GM13976 (cell line): ENCODE measurements at regions not wholly inside any gene's neighbourhood (a gene's known extent, or its start where the extent isn't known, plus 50 kb on each side); places are given as distances from the start of the nearest gene placed in this dataset.

Experiments
- DNase-seq: peaks from one replicate; pipeline ENCODE4 v3.0.0; 2012; ENCODE audit warnings: low spot score
- in situ Hi-C: fragments of 300-500 bp; cut with MboI; formaldehyde crosslinking; loops from one replicate; pipeline ENCODE4 v1.12.0; 2022; ENCODE audit warnings: low sequenced_read_pairs, mixed read lengths, inconsistent platforms; ENCODE audit not compliant: unreplicated experiment
- TF ChIP-seq, protein P1 (sequence below): IDR thresholded peaks from 2 replicates; pipeline ENCODE4 v1.5.1; 2012; ENCODE audit warnings: borderline replicate concordance, mild to moderate bottlenecking; ENCODE audit not compliant: insufficient read depth; ENCODE audit errors: extremely low read depth, missing control alignments, control extremely low read depth

DNA sequence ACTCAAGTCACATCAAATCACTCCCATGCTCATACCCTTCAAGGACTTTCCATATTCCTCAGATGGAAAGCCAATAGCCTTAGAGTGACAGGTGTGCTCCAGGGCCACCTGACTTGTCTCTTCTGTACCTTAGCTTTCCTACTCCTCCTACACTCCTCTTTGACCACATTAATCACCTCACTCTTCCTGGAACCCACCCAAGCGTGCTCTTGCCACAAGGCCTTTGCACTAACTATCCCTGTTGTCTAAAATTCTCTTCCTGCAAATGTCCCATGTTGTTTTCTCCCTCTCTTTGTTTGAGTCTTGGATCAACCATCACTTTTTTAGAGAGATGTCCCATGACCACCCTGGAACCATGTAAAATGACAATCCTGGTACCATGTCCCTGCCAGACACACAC lies 244.1 kb downstream of the AASDHPPT start:
- DNase-seq, result no peak
- in situ Hi-C loops, result no loop called here
- TF ChIP-seq, protein P1, sequence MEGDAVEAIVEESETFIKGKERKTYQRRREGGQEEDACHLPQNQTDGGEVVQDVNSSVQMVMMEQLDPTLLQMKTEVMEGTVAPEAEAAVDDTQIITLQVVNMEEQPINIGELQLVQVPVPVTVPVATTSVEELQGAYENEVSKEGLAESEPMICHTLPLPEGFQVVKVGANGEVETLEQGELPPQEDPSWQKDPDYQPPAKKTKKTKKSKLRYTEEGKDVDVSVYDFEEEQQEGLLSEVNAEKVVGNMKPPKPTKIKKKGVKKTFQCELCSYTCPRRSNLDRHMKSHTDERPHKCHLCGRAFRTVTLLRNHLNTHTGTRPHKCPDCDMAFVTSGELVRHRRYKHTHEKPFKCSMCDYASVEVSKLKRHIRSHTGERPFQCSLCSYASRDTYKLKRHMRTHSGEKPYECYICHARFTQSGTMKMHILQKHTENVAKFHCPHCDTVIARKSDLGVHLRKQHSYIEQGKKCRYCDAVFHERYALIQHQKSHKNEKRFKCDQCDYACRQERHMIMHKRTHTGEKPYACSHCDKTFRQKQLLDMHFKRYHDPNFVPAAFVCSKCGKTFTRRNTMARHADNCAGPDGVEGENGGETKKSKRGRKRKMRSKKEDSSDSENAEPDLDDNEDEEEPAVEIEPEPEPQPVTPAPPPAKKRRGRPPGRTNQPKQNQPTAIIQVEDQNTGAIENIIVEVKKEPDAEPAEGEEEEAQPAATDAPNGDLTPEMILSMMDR, result no peak

DNA sequence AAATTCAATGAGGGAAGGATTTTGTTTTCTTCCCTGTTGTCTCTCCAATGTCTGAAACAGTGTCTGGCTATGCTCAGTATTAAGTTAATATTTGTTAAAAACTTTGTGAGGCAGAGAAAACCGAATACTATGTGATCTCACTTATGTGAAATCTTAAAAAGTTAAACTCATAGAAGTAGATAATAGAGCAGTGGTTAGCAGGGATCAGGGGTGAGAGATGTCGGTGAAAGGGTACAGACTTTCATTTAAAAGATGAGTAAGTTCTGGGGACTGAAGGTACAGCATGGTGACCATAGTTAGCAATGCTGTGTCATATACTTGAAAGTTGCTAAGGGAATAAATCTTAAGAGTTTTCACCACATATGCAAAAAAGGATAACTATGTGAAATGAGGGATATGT lies 244.6 kb downstream of the AASDHPPT start:
- TF ChIP-seq, protein P1, result no peak
- DNase-seq, result no peak
- in situ Hi-C loops, result no loop called here

DNA sequence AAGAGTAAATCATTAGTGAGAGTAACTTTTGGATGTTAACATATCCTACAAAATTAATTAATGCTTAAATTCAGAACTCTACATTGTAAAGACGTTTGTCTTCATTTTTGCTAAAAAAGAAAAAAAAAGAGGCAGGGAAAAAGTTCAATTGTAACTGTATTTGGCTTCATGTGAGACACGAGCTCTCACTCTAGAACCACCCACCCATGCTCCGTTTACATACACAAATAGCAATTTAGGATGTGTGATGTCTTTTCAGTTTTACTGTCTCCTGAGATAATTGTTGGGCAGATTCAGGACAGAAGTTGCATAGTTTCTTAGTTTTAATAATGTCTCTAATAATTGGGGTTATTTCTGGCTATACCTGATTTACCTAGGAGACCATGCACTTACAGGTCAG lies 248.6 kb downstream of the AASDHPPT start:
- TF ChIP-seq, protein P1, result no peak
- DNase-seq, result no peak
- in situ Hi-C loops, result no loop called here

DNA sequence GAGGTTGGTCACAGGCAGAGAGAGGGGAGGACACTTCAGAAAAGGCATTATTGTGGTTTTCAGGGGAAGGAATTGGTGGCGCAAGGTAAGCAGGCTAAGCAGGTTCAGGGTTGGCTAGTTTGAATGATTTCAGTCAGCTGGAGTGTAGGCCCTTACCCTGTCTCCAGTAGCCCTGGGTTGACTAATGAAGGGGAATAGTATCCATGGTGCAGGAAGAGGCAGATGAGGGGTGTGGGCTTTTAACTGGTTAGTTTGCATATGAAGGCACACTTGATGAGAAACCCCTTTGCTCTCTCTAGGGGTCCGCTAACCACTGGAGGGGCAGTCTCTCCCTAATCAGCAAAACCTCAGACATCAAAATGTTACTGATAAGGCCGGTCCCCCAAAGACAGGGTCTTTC lies 249.7 kb downstream of the AASDHPPT start:
- in situ Hi-C loops, result no loop called here
- TF ChIP-seq, protein P1, result no peak
- no peak for DNase-seq

DNA sequence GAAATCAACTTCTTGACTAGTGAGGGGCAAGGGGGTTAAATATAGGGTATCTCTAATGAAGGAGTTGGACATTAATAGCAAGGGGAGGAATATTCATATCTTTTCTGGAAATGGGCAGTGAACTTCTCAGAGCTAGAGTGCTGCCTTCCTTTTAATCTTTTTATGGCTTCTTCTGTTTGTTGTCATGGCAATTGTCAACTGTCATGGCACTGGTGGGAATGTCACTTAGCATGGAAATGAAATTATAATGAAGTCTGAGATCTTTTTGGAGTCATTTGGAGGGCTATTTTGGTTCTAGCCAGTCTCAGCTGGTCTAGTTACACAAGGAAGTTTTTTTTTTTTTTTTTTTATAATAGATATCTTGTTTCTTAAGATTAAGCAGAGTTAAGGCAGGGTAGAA lies 250.2 kb downstream of the AASDHPPT start:
- TF ChIP-seq, protein P1, result no peak
- in situ Hi-C loops, result no loop called here

DNA sequence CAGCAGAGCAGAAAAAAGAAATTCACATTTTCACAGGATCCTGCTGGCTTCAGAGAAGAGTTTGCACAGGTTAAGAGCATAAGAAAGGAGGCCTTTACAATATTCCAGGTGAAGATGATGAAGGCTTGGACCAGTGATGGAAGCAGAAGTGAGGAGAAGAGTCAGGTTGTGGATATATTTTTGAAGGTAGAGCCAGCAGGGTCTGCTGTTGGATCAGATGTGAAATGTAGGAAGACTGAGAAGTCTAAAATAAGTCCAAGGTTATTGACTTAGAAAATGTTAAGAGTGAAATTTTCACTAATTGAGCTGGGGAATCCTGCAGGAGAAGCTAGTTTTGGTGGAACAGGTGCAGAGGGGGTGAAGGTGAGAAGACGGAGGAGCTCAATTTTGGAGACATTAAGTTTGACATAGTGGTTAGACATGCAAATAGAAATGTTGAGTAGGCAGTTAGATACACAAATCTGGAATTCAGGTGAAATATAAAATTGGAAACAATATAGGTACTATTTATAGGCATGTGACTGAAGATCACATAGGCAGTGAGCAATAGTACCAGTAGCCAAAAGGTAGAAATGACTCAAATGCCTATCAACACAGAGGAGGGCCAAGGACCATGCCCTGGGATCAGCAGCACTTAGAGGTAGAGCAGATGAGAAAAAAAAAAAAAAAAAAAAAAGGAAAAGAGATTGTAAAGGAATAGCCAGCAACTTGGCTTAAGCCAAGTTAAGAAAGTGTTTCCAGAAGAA lies 252.0 kb downstream of the AASDHPPT start:
- in situ Hi-C loops, result no loop called here

More for the DNA sequence above, 250.2 kb downstream of the AASDHPPT start:
- DNase-seq, result no peak

More for the DNA sequence above, 252.0 kb downstream of the AASDHPPT start:
- TF ChIP-seq, protein P1, result no peak
- no peak for DNase-seq
